HepG2 (cell line): ENCODE measurements at regions not wholly inside any gene's neighbourhood (a gene's known extent, or its start where the extent isn't known, plus 50 kb on each side); places are given as distances from the start of the nearest gene placed in this dataset.

Experiments
- ATAC-seq: fragments of 200-7000 bp; cut with Tn5 transposase; 3 replicates; pipeline ENCODE4 v1.9.1; 2020; ENCODE audit warnings: mild to moderate bottlenecking, moderate library complexity
- BruUV-seq: library from RNA; stranded (reverse); fragments of 400-500 nt; replicated peaks from 2 replicates; lab custom pipeline; 2021; lab: Mats Ljungman, UMichigan
- CTCF ChIA-PET: fragments of 300-600 bp; formaldehyde crosslinking; extraction: SDS; loops from one replicate; lab custom pipeline; 2021; ENCODE audit warnings: low total read pairs, inconsistent platforms, low intra/inter-chr PET ratio; lab: Yijun Ruan, JAX
- POLR2A ChIA-PET: fragments of 350-600 bp; sonication (Branson Sonifier 250); formaldehyde crosslinking; loops from one replicate; lab custom pipeline; 2020; ENCODE audit warnings: antibody characterized with exemption, inconsistent platforms; lab: Yijun Ruan, JAX
- DNase-seq: peaks from one replicate; pipeline ENCODE4 v3.0.0-alpha.2; 2015; ENCODE audit warnings: low spot score
- FAIRE-seq: peaks from 3 replicates; lab custom pipeline; 2011; peaks lifted over from hg19 to GRCh38; lab: Jason Lieb, UNC
- H2AFZ ChIP-seq: one replicate; pipeline ENCODE4 v1.6.1; 2011; ENCODE audit warnings: low read length, inconsistent platforms
- H3K27ac ChIP-seq: fragments of 300-600 bp; 3 replicates; pipeline ENCODE4 v1.8.0; 2011; ENCODE audit warnings: mixed run types, mild to moderate bottlenecking, mixed read lengths, low read length, inconsistent platforms; ENCODE audit not compliant: insufficient read depth; ENCODE audit errors: extremely low read length
- H3K27me3 ChIP-seq, 2 experiments: fragments of 200-600 bp in 1 of 2; 2 replicates in 1 of 2; 3 replicates in 1 of 2; pipeline versions ENCODE4 v1.6.0 to v1.8.0; 2011; ENCODE audit warnings: low read length in 2 of 2, mild to moderate bottlenecking in 2 of 2, moderate library complexity in 2 of 2, inconsistent platforms in 1 of 2; ENCODE audit not compliant: insufficient read depth in 2 of 2, control insufficient read depth in 1 of 2
- H3K36me3 ChIP-seq, 2 experiments: fragments of 200-600 bp in 1 of 2; replicated peaks in 1 of 2; 2 replicates in 1 of 2; 3 replicates in 1 of 2; pipeline versions ENCODE4 v1.5.1 to v1.8.0; 2011; ENCODE audit warnings: low read length in 2 of 2, inconsistent platforms in 1 of 2; ENCODE audit not compliant: insufficient read depth in 2 of 2, control insufficient read depth in 1 of 2
- H3K4me1 ChIP-seq: 2 replicates; pipeline ENCODE4 v1.5.1; 2012; ENCODE audit warnings: low read length, inconsistent platforms; ENCODE audit not compliant: insufficient read depth
- H3K4me2 ChIP-seq: 2 replicates; pipeline ENCODE4 v1.6.0; 2011; ENCODE audit warnings: low read depth, low read length, inconsistent platforms
- H3K4me3 ChIP-seq, 3 experiments: fragments of 200-600 bp in 1 of 3; sonication (generic), shearing (Covaris generic) in 1 of 3; replicated peaks in 1 of 3; 2 replicates each; pipeline ENCODE4 v1.5.1; 2011 to 2016; ENCODE audit warnings: low read length in 3 of 3, inconsistent platforms in 2 of 3, low read depth in 2 of 3, mild to moderate bottlenecking in 2 of 3, control low read depth in 1 of 3, mixed read lengths in 1 of 3; ENCODE audit not compliant: insufficient read depth in 1 of 3
- H3K79me2 ChIP-seq: one replicate; pipeline ENCODE4 v1.6.1; 2011; ENCODE audit warnings: low read length, inconsistent platforms; ENCODE audit not compliant: insufficient read depth
- H3K9ac ChIP-seq: 2 replicates; pipeline ENCODE4 v1.6.0; 2011; ENCODE audit warnings: mild to moderate bottlenecking, low read depth, low read length, inconsistent platforms; ENCODE audit not compliant: insufficient read depth
- H3K9me3 ChIP-seq: 2 replicates; pipeline ENCODE4 v1.5.1; 2012; ENCODE audit warnings: mild to moderate bottlenecking, low read length
- H4K20me1 ChIP-seq: 2 replicates; pipeline ENCODE4 v1.6.0; 2011; ENCODE audit warnings: inconsistent platforms, mild to moderate bottlenecking, low read length, moderate library complexity; ENCODE audit not compliant: insufficient read depth
- CENPT ChIP-seq: sonication (generic); formaldehyde crosslinking; IDR thresholded peaks from 2 replicates; pipeline ENCODE4 v1.8.0; 2022; ENCODE audit warnings: low read depth, mild to moderate bottlenecking, moderate library complexity, missing genetic modification reagents
- CHCHD3 ChIP-seq: sonication (generic); formaldehyde crosslinking; IDR thresholded peaks from 2 replicates; pipeline ENCODE4 v1.8.0; 2022; ENCODE audit warnings: mild to moderate bottlenecking, missing genetic modification reagents, moderate library complexity
- GZF1 ChIP-seq: sonication (generic); formaldehyde crosslinking; IDR thresholded peaks from 2 replicates; pipeline ENCODE4 v1.5.1; 2020; ENCODE audit warnings: mild to moderate bottlenecking, missing genetic modification reagents
- HNRNPK ChIP-seq: fragments of 200-400 bp; formaldehyde crosslinking; IDR thresholded peaks from 2 replicates; pipeline ENCODE4 v1.6.1; 2018; ENCODE audit warnings: low read length, low read depth, moderate library complexity, mild to moderate bottlenecking; ENCODE audit not compliant: poor library complexity, severe bottlenecking
- MTF1 ChIP-seq: sonication (generic); formaldehyde crosslinking; IDR thresholded peaks from 2 replicates; pipeline ENCODE4 v1.5.0; 2020; ENCODE audit warnings: missing genetic modification reagents
- MZF1 ChIP-seq: sonication (generic); formaldehyde crosslinking; IDR thresholded peaks from 2 replicates; pipeline ENCODE4 v1.8.1; 2023; ENCODE audit warnings: mild to moderate bottlenecking, missing genetic modification reagents, borderline replicate concordance
- RFX1 ChIP-seq: fragments of 450-650 bp; IDR thresholded peaks from 2 replicates; pipeline ENCODE4 v1.6.1; 2017
- TCF7L2 ChIP-seq: IDR thresholded peaks from 2 replicates; pipeline ENCODE4 v1.6.1; 2011; ENCODE audit warnings: mild to moderate bottlenecking, low read depth, low read length, moderate library complexity
- TMF1 ChIP-seq: sonication (generic); formaldehyde crosslinking; IDR thresholded peaks from 2 replicates; pipeline ENCODE4 v1.8.1; 2022; ENCODE audit warnings: low read depth, missing genetic modification reagents
- ZBTB7B ChIP-seq: sonication (generic); formaldehyde crosslinking; IDR thresholded peaks from 2 replicates; pipeline ENCODE4 v1.4.0; 2020; ENCODE audit warnings: missing genetic modification reagents
- ZFP1 ChIP-seq: IDR thresholded peaks from 2 replicates; pipeline ENCODE4 v1.6.1; 2016
- ZNF550 ChIP-seq: sonication (generic); formaldehyde crosslinking; IDR thresholded peaks from 2 replicates; pipeline ENCODE4 v1.4.0; 2020; ENCODE audit warnings: mild to moderate bottlenecking, missing genetic modification reagents, borderline replicate concordance
- ZNF768 ChIP-seq: sonication (generic); formaldehyde crosslinking; IDR thresholded peaks from 2 replicates; pipeline ENCODE4 v1.4.0; 2020; ENCODE audit warnings: missing genetic modification reagents
- WGBS: methylation state at CpG from one replicate; pipeline ENCODE4 v1.1.6; 2017; ENCODE audit warnings: low lambda C conversion rate; 5-methylcytosine and 5-hydroxymethylcytosine counted together
- in situ Hi-C: cut with HindIII; loops from 2 replicates; pipeline ENCODE4 v1.10.0; 2017; ENCODE audit warnings: low pct_unique_long_range_greater_than_20kb; ENCODE audit not compliant: extremely low pct_ligation_motif_present
- intact Hi-C: fragments of 100-400 bp; cut with micrococcal nuclease; formaldehyde crosslinking; loops from one replicate; pipeline ENCODE4 v1.10.0; 2022; ENCODE audit not compliant: unreplicated experiment
- TF ChIP-seq, protein P1 (sequence below): sonication (generic); formaldehyde crosslinking; IDR thresholded peaks from 2 replicates; pipeline ENCODE4 v1.4.0; 2020; ENCODE audit warnings: mild to moderate bottlenecking, low read depth, missing genetic modification reagents
- TF ChIP-seq, protein P2 (sequence below): sonication (generic); formaldehyde crosslinking; IDR thresholded peaks from 2 replicates; pipeline ENCODE4 v1.5.0; 2020; ENCODE audit warnings: missing genetic modification reagents
- TF ChIP-seq, protein P3 (sequence below): sonication (generic); formaldehyde crosslinking; IDR thresholded peaks from 2 replicates; pipeline ENCODE4 v1.5.0; 2020; ENCODE audit warnings: missing genetic modification reagents, mild to moderate bottlenecking, borderline replicate concordance
- TF ChIP-seq, protein P4 (sequence below): sonication (generic); formaldehyde crosslinking; IDR thresholded peaks from 2 replicates; pipeline ENCODE4 v1.4.0; 2020; ENCODE audit warnings: mild to moderate bottlenecking, missing genetic modification reagents
- TF ChIP-seq, protein P5 (sequence below): IDR thresholded peaks from 2 replicates; pipeline ENCODE4 v1.6.1; 2016; ENCODE audit warnings: mild to moderate bottlenecking

DNA sequence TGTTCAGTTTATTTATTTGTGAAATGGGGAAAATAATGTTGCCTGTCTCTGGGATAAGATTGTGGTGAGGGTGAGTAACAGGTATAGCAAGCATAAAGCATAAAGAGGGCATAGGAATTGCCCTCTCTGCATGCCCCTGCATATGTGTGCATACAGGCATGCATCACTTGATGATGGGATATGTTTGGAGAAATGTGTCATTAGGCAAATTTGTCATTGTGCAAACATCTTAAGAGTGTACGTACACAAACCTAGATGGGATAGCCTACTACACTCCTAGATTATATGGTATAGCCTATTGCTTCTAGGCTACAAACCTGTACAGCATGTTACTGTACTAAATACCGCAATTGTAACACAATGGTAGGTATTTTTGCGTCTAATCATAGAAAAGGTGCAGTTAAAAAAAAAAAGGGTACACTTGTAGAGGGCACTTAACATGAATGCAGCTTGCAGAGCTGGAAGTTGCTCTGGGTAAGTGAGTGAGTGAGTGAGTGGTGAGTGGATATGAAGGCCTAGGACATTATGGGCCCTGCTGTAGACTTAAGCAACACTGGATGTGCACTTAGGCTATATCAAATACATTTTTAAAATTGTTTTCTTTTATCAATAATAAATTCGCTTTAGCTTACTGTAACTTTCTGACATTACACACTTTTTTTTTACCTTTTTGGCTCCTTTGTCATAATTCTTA lies 386.5 kb upstream of the ANKRD30A start:
- no peaks in the 10 kb centered on the region for H3K4me1 ChIP-seq
- H3K9me3 ChIP-seq = no peaks in the 10 kb centered on the region
- intact Hi-C loops = no loop called here
- no peak overlapping the region for H3K4me2 ChIP-seq
- no peak overlapping the region for H3K9ac ChIP-seq
- H3K27ac ChIP-seq = no peak overlapping the region
- no peaks in the 10 kb centered on the region for H3K79me2 ChIP-seq
- ChIA-PET CTCF (no interaction called here), POLR2A (no interaction called here)
- H3K4me3 ChIP-seq = no peak overlapping the region
- no peaks in the 10 kb centered on the region for H3K27me3 ChIP-seq
- in situ Hi-C loops = no loop called here
- no peak overlapping the region for H2AFZ ChIP-seq
- H3K36me3 ChIP-seq = no peaks in the 10 kb centered on the region
- DNase-seq (no peak), ATAC-seq (no peak), FAIRE-seq (no peak)
- BruUV-seq = no TSS peak
- H4K20me1 ChIP-seq = no peaks in the 10 kb centered on the region
- whole genome bisulfite sequencing = 44% methylated on average over 4 of the region's 4 CpGs
- no peak for TF ChIP-seq MTF1
- no peak for TF ChIP-seq ZBTB7B (CRISPR knock-in tag)
- TF ChIP-seq ZNF768 (CRISPR knock-in tag) = no peak
- no peak for TF ChIP-seq GZF1 (CRISPR knock-in tag)
- TF ChIP-seq, protein P1, sequence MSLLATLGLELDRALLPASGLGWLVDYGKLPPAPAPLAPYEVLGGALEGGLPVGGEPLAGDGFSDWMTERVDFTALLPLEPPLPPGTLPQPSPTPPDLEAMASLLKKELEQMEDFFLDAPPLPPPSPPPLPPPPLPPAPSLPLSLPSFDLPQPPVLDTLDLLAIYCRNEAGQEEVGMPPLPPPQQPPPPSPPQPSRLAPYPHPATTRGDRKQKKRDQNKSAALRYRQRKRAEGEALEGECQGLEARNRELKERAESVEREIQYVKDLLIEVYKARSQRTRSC (CRISPR knock-in tag) = no peak
- TF ChIP-seq HNRNPK = no peak
- TF ChIP-seq ZFP1 (CRISPR knock-in tag) = no peak
- TF ChIP-seq TCF7L2 = no peak
- no peak for TF ChIP-seq RFX1
- TF ChIP-seq, protein P2, sequence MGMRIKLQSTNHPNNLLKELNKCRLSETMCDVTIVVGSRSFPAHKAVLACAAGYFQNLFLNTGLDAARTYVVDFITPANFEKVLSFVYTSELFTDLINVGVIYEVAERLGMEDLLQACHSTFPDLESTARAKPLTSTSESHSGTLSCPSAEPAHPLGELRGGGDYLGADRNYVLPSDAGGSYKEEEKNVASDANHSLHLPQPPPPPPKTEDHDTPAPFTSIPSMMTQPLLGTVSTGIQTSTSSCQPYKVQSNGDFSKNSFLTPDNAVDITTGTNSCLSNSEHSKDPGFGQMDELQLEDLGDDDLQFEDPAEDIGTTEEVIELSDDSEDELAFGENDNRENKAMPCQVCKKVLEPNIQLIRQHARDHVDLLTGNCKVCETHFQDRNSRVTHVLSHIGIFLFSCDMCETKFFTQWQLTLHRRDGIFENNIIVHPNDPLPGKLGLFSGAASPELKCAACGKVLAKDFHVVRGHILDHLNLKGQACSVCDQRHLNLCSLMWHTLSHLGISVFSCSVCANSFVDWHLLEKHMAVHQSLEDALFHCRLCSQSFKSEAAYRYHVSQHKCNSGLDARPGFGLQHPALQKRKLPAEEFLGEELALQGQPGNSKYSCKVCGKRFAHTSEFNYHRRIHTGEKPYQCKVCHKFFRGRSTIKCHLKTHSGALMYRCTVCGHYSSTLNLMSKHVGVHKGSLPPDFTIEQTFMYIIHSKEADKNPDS (CRISPR knock-in tag) = no peak
- TF ChIP-seq, protein P3, sequence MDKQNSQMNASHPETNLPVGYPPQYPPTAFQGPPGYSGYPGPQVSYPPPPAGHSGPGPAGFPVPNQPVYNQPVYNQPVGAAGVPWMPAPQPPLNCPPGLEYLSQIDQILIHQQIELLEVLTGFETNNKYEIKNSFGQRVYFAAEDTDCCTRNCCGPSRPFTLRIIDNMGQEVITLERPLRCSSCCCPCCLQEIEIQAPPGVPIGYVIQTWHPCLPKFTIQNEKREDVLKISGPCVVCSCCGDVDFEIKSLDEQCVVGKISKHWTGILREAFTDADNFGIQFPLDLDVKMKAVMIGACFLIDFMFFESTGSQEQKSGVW = no peak
- no peak for TF ChIP-seq ZNF550 (CRISPR knock-in tag)
- TF ChIP-seq, protein P4, sequence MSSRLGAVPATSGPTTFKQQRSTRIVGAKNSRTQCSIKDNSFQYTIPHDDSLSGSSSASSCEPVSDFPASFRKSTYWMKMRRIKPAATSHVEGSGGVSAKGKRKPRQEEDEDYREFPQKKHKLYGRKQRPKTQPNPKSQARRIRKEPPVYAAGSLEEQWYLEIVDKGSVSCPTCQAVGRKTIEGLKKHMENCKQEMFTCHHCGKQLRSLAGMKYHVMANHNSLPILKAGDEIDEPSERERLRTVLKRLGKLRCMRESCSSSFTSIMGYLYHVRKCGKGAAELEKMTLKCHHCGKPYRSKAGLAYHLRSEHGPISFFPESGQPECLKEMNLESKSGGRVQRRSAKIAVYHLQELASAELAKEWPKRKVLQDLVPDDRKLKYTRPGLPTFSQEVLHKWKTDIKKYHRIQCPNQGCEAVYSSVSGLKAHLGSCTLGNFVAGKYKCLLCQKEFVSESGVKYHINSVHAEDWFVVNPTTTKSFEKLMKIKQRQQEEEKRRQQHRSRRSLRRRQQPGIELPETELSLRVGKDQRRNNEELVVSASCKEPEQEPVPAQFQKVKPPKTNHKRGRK = no peak
- TF ChIP-seq CENPT (CRISPR knock-in tag) = no peak
- TF ChIP-seq MZF1 (CRISPR knock-in tag) = no peak
- no peak for TF ChIP-seq TMF1 (CRISPR knock-in tag)
- TF ChIP-seq, protein P5, sequence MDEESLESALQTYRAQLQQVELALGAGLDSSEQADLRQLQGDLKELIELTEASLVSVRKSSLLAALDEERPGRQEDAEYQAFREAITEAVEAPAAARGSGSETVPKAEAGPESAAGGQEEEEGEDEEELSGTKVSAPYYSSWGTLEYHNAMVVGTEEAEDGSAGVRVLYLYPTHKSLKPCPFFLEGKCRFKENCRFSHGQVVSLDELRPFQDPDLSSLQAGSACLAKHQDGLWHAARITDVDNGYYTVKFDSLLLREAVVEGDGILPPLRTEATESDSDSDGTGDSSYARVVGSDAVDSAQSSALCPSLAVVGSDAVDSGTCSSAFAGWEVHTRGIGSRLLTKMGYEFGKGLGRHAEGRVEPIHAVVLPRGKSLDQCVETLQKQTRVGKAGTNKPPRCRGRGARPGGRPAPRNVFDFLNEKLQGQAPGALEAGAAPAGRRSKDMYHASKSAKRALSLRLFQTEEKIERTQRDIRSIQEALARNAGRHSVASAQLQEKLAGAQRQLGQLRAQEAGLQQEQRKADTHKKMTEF (CRISPR knock-in tag) = no peak
- TF ChIP-seq CHCHD3 (CRISPR knock-in tag) = no peak
